GM12864 (cell line): ENCODE measurements at regions not wholly inside any gene's neighbourhood (a gene's known extent, or its start where the extent isn't known, plus 50 kb on each side); places are given as distances from the start of the nearest gene placed in this dataset.
"Not testable (repeated sequence)": the region's sequence is repeated elsewhere in the genome, so short reads cannot be mapped to it uniquely, and the experiment has no call there.

Experiments used
- DNase-seq: peaks from one replicate; pipeline ENCODE4 v3.0.0-alpha.2; 2011; ENCODE audit warnings: low read depth
- H3K4me3 ChIP-seq: 2 replicates; pipeline ENCODE4 v1.5.1; 2011; ENCODE audit warnings: mild to moderate bottlenecking, low read depth, low read length, control low read depth
- TF ChIP-seq, protein P1 (sequence below): IDR thresholded peaks from 2 replicates; pipeline ENCODE4 v1.5.1; 2011; ENCODE audit warnings: low read depth, mild to moderate bottlenecking, moderate library complexity, low read length, control low read depth, inconsistent platforms; ENCODE audit errors: missing control alignments

DNA sequence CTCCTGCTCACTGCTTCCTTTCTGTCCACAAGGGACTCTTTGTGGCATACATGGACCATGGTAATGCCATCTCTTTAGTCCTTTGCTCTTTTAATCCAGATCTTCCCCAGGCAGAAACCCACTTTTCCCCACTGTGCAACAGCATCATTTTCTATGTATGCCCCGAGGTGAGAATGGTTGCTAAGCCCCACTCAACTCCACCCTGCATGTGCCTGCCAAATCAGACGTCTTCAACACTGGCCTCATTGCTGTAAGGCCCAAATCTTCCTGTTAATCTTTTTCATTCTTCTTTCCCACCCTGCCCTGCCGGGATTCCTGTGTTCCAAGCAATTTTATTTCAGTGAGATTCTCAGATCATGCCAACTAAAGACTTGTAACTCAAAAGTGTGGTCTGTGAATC is 328.4 kb downstream of the PAX3 start:
- DNase-seq: no peak
- TF ChIP-seq, protein P1, sequence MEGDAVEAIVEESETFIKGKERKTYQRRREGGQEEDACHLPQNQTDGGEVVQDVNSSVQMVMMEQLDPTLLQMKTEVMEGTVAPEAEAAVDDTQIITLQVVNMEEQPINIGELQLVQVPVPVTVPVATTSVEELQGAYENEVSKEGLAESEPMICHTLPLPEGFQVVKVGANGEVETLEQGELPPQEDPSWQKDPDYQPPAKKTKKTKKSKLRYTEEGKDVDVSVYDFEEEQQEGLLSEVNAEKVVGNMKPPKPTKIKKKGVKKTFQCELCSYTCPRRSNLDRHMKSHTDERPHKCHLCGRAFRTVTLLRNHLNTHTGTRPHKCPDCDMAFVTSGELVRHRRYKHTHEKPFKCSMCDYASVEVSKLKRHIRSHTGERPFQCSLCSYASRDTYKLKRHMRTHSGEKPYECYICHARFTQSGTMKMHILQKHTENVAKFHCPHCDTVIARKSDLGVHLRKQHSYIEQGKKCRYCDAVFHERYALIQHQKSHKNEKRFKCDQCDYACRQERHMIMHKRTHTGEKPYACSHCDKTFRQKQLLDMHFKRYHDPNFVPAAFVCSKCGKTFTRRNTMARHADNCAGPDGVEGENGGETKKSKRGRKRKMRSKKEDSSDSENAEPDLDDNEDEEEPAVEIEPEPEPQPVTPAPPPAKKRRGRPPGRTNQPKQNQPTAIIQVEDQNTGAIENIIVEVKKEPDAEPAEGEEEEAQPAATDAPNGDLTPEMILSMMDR: no peak
- no peak overlapping the region for H3K4me3 ChIP-seq

DNA sequence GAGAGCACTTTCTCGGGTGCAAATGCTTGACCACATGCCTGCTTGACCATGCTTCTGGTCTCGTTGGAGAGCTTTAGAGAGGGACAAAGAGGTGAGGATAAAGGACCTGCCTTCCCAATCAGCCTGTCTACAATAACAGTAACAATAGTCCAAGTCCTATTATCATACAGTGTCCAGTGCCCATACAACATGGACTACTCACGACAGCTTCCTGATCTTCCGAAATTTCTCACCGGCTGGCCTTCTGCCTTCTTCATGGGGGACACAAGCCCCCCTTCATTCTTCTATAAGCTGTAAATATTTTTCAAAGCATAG is 329.0 kb downstream of the PAX3 start:
- no peak overlapping the region for H3K4me3 ChIP-seq
- TF ChIP-seq, protein P1: no peak
- DNase-seq: no peak

DNA sequence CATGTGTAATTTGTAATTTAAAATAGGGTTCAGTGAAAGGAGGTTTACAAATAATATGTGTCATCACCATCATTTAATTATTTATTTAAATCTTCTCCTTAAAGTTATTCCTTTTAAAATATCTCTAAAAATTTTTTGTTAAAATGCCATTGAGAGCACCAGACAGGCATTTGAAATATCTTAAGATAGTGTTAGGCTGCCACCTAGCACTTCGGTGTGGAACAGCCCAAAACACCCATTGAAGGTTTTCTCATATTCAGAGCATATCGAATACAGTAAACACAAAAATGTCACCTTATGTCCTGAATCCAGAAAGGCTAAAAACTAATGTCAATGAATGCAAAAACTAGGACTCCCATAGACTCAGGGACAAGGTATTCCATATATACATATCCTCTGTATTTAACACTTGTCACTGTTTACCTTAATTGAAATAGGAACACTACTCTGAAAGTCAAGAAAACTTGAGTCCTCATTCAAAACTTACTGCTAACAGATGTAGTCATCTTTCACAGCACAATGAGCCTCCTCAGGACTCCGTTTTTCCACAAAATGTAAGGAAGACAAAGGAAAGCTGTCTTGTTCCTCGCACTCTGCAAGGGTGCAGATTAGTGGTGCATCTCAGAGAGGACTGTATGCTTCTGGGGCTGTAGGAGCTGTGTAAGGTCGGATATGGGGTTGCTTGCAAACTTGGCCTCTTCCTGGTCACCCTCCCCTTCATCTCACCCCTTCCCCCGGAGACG is 329.5 kb downstream of the PAX3 start:
- TF ChIP-seq, protein P1: peak; percentile 49
- no peak overlapping the region for H3K4me3 ChIP-seq
- no peak for DNase-seq

DNA sequence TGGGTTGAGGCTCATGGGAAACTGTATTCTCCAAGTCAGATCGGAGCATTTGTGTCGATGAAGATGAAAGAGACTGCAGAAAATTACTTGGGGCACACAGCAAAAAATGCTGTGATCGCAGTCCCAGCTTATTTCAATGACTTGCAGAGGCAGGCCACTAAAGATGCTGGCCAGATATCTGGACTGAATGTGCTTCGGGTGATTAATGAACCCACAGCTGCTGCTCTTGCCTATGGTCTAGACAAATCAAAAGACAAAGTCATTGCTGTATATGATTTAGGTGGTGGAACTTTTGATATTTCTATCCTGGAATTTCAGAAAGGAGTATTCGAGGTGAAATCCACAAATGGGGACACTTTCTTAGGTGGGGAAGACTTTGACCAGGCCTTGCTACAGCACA is 336.6 kb downstream of the PAX3 start:
- no peak for DNase-seq
- no peak overlapping the region for H3K4me3 ChIP-seq
- TF ChIP-seq, protein P1: no peak

DNA sequence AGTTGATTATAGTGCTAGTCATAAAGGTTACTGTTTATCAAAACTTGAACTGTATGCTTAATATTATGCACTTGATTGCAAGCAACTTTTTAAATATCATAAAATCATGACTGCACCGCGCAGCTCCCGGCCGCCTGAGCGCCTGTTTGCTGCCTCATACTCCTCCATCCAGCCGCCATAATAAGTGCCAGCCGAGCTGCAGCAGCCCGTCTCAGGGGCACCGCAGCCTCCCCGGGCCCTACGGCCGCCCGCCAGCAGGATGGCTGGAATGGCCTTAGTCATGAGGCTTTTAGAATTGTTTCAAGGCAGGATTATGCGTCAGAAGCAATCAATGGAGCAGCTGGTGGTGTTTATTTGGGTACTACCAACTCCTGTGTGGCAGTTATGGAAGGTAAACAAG is 337.2 kb downstream of the PAX3 start:
- no peak for DNase-seq
- TF ChIP-seq, protein P1: no peak
- H3K4me3 ChIP-seq: no peak overlapping the region

DNA sequence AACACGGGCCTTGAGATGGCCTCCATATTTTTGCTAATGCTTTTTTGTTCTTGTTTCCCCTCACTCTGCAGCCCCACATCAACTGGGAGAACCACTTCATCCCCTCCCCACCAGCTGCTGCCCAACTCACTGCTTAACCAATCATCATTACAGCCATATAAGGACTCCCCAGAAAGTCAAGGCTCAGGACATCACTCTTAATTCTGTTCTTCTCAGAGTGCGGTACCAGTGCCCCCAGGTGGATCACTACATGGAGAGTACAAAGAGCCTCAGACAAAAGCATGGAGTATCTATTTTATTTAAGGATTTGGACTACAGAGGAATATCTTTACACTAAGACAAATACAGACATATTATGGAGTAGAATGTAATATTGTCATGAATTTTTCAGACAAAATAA is 340.6 kb downstream of the PAX3 start:
- TF ChIP-seq, protein P1: no peak
- H3K4me3 ChIP-seq: no peak overlapping the region
- DNase-seq: no peak

DNA sequence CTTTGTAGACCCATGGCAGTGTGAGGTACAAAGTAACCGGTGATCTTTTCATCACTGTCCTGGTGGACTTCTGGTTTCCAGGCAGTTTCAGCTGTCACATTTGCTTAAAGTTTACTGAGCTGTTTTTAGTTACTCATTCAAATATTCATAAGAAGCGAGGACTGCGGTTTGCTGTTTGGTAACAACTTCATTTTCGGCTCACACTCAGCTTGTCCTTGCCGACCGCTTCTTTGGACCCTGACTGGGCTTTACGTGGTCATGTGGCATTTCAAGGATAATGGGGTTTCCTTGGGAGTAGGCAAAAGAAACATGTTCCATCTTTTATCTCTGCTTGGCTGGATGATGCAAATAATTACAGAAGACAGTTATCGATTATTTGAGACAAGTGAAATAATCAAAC is 350.7 kb downstream of the PAX3 start:
- TF ChIP-seq, protein P1: no peak
- H3K4me3 ChIP-seq: no peak overlapping the region
- DNase-seq: no peak

DNA sequence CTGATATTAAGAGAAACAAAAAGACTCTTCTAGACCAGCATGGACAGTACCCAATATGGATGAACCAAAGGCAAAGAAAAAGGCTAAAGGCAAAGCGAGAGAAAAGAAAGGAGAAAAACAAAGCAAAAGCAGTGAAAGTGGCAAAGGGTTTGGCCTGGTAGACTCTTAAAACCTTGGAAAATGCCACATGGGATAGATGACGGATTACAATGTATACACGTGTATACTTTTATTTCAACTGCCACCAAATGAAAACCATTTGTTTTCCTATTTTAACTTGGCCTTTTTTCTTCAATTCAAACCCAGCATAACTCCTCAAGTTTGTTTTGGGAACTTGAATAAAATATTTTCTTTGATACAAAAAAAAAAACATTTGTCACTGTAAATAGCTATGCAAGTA is 354.3 kb downstream of the PAX3 start:
- H3K4me3 ChIP-seq, DNase-seq: not testable (repeated sequence)
